T47D (cell line): ENCODE measurements at regions not wholly inside any gene's neighbourhood (a gene's known extent, or its start where the extent isn't known, plus 50 kb on each side); places are given as distances from the start of the nearest gene placed in this dataset.

Experiments
- DNase-seq, 2 experiments: peaks; one replicate each; pipeline versions ENCODE4 v3.0.0 to v3.0.0-alpha.2; 2011 to 2012; ENCODE audit warnings: low read depth in 1 of 2, low spot score in 1 of 2
- JUND ChIP-seq: IDR thresholded peaks from 2 replicates; pipeline ENCODE4 v1.6.1; 2012; ENCODE audit warnings: low read depth
- in situ Hi-C: cut with HindIII; loops from 2 replicates; pipeline ENCODE4 v1.10.0; 2016; ENCODE audit warnings: low sequenced_read_pairs, low pct_unique_long_range_greater_than_20kb

GRCh38 chr4:71221510-71222466 lies 117.0 kb upstream of the SLC4A4 start:
- DNase-seq, result no peak

GRCh38 chr4:71222661-71223060 lies 116.2 kb upstream of the SLC4A4 start:
- DNase-seq, result no peak
- no peak for TF ChIP-seq JUND
- in situ Hi-C loops, result no loop called here

More at GRCh38 chr4:71221510-71222466, 117.0 kb upstream of the SLC4A4 start:
- TF ChIP-seq JUND, result no peak
- in situ Hi-C loops, result no loop called here

GRCh38 chr4:71229477-71230270 lies 109.1 kb upstream of the SLC4A4 start:
- DNase-seq, result peak; percentile 27 to 52
- in situ Hi-C loops, result no loop called here
- no peak for TF ChIP-seq JUND

GRCh38 chr4:71230271-71231128 lies 108.3 kb upstream of the SLC4A4 start:
- DNase-seq, result no peak

GRCh38 chr4:71231129-71232055 lies 107.4 kb upstream of the SLC4A4 start:
- DNase-seq, result no peak
- no peak for TF ChIP-seq JUND
- in situ Hi-C loops, result no loop called here

More at GRCh38 chr4:71230271-71231128, 108.3 kb upstream of the SLC4A4 start:
- no peak for TF ChIP-seq JUND
- in situ Hi-C loops, result no loop called here

- TF ChIP-seq JUND, result no peak
- DNase-seq, result no peak
- in situ Hi-C loops, result no loop called here
Measured at GRCh38 chr4:71232056-71232430, 106.8 kb upstream of the SLC4A4 start.

- no peak for DNase-seq
- in situ Hi-C loops, result no loop called here
- no peak for TF ChIP-seq JUND
Measured at GRCh38 chr4:71232846-71233245, 106.0 kb upstream of the SLC4A4 start.

GRCh38 chr4:71235311-71236201 lies 103.3 kb upstream of the SLC4A4 start:
- in situ Hi-C loops, result no loop called here
- no peak for TF ChIP-seq JUND
- DNase-seq, result no peak

- DNase-seq, result no peak
- no peak for TF ChIP-seq JUND
- in situ Hi-C loops, result no loop called here
Measured at GRCh38 chr4:71236226-71236625, 102.6 kb upstream of the SLC4A4 start.

GRCh38 chr4:71237641-71238040 lies 101.2 kb upstream of the SLC4A4 start:
- no peak for DNase-seq
- TF ChIP-seq JUND, result no peak
- in situ Hi-C loops, result no loop called here
